ENCODE measurements at regions not wholly inside any gene's neighbourhood (a gene's known extent, or its start where the extent isn't known, plus 50 kb on each side); places are given as distances from the start of the nearest gene placed in this dataset.

DNA sequence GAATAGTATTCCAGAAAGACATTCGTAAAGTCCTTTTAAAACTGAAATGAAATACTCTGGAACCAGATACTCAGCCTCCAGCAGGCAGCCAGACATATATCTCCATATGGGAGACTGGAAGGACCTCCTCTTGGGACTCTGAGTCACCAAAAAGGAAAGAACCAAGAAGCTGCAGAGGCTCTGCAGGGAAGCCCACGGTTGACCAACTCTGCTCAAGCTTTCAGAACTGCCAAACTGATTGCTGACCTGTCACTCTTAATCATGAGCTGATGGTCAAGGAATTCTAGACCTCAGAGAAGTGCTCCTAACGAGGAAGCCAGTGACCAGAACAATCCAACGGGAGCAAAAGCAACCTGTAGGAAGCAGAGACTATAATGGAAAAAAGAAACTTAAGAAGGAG lies 434.7 kb downstream of the EIPR1 start:
- Mint-ChIP-seq H3K27me3 (peaks cover 3% of the 10 kb centered on the region), H3K4me1 (no peaks in the 10 kb centered on the region), H3K27ac (no peak overlapping the region), H3K4me3 (no peak overlapping the region), H3K9me3 (peaks cover 11% of the 10 kb centered on the region), H3K36me3 (no peaks in the 10 kb centered on the region)
- DNase-seq (ENCODE audit: low spot score in 2 of 2) (no peak), ATAC-seq (ENCODE audit: low read depth) (no peak)

DNA sequence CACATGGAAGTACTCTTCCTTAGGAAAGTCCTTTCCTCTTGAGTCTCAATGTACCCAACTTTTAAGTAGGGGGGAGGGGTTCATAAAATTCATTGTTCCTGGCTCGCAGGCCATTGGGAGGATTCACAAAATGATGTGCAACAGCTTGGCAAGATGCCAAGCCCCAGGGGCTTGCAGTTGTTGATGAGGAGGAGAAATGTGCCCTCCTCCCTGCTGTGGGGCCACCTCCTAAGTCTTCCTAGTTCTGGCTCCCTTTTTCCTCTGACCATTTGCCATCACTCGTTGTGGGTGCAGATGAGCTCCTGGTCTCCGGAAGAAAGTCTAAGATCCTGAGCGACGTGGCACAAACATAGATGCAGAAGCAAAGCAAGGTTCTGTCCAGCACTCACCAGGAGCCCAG lies 435.4 kb downstream of the EIPR1 start:
- no peak for ATAC-seq (ENCODE audit: low read depth)
- Mint-ChIP-seq H3K36me3 (no peaks in the 10 kb centered on the region), H3K27me3 (peaks cover 3% of the 10 kb centered on the region), H3K4me1 (no peaks in the 10 kb centered on the region), H3K9me3 (peaks cover 13% of the 10 kb centered on the region), H3K27ac (no peak overlapping the region), H3K4me3 (no peak overlapping the region)
- no peak for DNase-seq (ENCODE audit: low spot score in 2 of 2)

DNA sequence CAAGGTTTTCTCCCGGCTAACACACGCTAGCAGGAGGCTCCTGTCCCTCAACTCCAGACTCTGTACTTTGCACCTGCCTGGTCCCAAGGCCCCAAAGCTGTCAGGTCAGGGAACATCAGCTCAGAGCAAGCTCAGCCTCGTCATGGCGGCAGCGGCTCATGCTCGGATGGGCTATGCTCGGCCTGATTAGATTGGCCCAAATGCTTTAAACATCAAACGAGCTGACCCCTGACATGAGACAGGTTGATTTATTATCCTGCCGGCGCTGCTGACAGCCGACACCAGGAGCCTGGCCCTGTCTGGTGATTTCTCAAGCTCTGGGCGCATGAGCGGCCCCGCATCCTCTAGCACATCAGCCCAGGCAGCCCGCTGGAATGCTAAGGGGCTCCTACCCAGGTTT lies 436.4 kb downstream of the EIPR1 start:
- Mint-ChIP-seq H3K4me3 (no peak overlapping the region), H3K27me3 (peaks cover 3% of the 10 kb centered on the region), H3K36me3 (peaks cover 6% of the 10 kb centered on the region), H3K27ac (no peak overlapping the region), H3K9me3 (peaks cover 23% of the 10 kb centered on the region), H3K4me1 (no peaks in the 10 kb centered on the region)
- DNase-seq (ENCODE audit: low spot score in 2 of 2) (no peak), ATAC-seq (ENCODE audit: low read depth) (no peak)

DNA sequence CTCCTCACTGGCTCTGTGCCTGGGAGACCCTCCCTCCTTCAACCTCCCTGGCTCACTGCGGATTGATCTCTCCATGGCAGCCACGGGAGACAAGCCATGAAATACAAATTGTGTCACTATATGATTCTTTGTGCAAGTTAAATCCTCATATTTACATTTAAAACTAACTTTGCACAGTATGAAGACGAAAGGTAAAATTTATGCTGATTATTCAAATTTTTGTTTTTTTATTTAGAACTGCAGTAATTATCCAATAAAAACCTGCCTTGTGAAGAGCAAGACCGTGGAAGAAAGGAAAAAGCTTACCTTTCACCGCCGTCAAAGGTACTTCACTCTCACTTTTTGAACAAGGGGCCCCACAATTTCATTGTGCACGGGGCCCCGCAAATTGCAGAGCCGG lies 436.9 kb downstream of the EIPR1 start:
- no peak overlapping the region for H3K4me3 Mint-ChIP-seq
- no peaks in the 10 kb centered on the region for H3K4me1 Mint-ChIP-seq
- peaks cover 3% of the 10 kb centered on the region for H3K27me3 Mint-ChIP-seq
- H3K9me3 Mint-ChIP-seq, result peaks cover 21% of the 10 kb centered on the region
- peaks cover 6% of the 10 kb centered on the region for H3K36me3 Mint-ChIP-seq
- ATAC-seq (ENCODE audit: low read depth) (no peak), DNase-seq (ENCODE audit: low spot score in 2 of 2) (no peak)
- H3K27ac Mint-ChIP-seq, result no peak overlapping the region

DNA sequence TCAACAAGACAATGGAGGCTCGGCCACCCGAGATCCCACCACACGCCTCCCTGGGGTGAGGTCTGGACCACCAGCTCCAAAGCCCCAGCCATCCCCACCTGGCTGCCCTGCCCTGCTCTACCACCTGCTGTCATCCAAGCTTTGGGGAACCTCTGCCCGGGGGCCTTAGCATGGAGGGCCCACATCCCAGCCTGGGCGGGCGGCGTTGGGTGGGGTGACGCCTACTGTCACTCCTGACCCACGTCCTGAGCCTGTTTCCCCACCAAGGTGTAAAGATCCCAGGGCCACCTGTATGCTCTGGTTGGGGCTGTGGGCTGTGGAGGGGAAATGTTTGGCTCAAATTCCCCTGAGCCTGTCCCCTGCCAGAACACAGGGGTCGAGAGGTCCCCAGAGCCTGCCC lies 437.6 kb downstream of the EIPR1 start:
- H3K4me3 Mint-ChIP-seq, result no peak overlapping the region
- H3K36me3 Mint-ChIP-seq, result peaks cover 6% of the 10 kb centered on the region
- peaks cover 20% of the 10 kb centered on the region for H3K9me3 Mint-ChIP-seq
- H3K27me3 Mint-ChIP-seq, result peaks cover 3% of the 10 kb centered on the region
- no peak for ATAC-seq (ENCODE audit: low read depth)
- DNase-seq (ENCODE audit: low spot score in 2 of 2), result no peak
- H3K27ac Mint-ChIP-seq, result no peak overlapping the region
- H3K4me1 Mint-ChIP-seq, result no peaks in the 10 kb centered on the region

DNA sequence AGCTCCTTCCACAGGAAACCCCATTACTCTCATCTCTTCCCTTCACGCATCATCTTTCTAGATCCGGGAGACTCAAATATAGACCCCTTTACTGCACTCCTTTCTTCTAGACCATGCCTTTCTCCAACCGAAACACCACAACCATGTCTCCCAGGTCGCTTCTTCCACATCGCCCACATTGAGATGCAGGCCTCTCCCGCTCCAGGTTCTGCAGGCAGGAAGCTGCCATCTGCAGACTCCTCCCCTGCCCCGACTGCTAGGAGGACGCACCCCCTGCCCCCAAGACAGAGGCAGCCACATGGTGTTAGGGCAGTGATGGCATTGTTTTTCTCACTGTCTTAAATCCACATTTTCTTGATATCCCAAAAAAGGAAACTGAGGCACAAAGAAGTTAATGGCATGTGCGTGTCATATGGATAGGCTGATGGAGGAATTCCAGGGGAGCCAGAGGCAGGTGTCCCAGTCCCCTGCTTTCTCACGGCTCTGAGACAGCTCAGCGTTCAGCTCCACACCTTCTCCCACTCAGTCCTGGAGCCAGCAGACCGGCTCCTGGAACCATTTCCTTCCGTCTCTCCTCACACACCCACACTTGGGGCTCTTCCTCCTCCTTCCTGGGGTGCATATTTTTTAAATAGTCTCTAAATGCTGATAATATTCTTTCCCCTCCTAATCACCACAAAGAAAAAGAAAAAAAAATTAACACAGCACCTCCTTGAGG lies 438.4 kb downstream of the EIPR1 start:
- Mint-ChIP-seq H3K27me3 (peaks cover 3% of the 10 kb centered on the region), H3K27ac (no peak overlapping the region), H3K4me3 (no peak overlapping the region), H3K36me3 (peaks cover 6% of the 10 kb centered on the region), H3K4me1 (no peaks in the 10 kb centered on the region), H3K9me3 (peaks cover 20% of the 10 kb centered on the region)
- ATAC-seq (ENCODE audit: low read depth) (no peak), DNase-seq (ENCODE audit: low spot score in 2 of 2) (no peak)

DNA sequence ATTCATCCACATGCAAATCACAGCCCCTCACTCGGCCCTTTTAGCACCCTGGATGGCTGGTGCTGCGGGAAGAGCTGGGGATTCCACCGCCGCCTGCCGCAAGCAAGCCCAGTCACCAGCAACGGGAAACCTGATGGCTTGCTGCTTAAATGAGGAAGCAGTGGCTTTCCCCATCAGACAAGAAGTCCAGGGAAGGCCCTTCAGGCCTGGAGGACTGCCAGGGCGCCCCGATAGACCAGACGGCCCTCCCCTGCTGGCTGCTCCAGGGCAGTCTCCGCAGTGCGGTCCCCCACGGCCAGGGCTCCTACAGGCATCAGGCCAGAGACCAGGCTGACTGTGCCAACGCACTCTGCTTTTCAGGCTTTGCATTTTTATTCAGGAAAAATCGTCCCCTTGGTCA lies 439.1 kb downstream of the EIPR1 start:
- ATAC-seq (ENCODE audit: low read depth) (no peak), DNase-seq (ENCODE audit: low spot score in 2 of 2) (no peak)
- Mint-ChIP-seq H3K27me3 (peaks cover 3% of the 10 kb centered on the region), H3K4me3 (no peak overlapping the region), H3K4me1 (no peaks in the 10 kb centered on the region), H3K27ac (no peak overlapping the region), H3K9me3 (peaks cover 15% of the 10 kb centered on the region), H3K36me3 (peaks cover 6% of the 10 kb centered on the region)

DNA sequence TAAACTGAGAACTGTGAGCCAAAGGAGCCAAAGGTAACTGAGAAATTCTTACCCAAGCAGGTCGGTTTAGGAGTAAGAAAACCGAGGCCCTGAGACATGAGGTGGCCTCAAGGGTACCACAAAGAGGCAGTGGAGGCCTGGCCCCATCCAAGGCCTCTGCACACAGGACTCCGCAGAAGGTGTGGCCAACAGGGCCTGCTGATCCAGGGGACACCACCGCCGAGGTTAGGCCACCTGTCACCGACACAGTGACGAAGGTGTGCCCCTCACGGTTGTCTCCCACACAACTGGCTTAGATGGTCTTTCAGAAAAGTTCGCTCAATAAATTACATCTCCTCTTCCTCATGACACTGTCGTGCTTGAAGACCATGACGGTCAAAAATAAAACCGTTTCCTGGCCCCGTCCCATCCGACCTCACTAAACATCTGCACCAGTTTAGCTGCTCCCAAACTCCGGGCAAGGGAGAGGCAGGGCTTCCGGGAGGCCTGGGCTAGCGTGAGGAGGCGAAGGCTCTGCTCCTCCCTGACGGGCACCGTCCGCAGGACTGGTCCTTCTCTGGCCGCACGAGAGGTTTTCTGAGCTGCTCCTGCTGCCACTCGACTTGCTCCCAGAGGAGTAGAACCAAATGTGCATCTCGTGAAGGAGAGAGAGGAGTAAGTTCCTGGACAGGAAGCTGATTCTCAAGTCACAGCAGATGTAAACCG lies 442.0 kb downstream of the EIPR1 start:
- H3K4me1 Mint-ChIP-seq, result no peaks in the 10 kb centered on the region
- peaks cover 2% of the 10 kb centered on the region for H3K27me3 Mint-ChIP-seq
- H3K4me3 Mint-ChIP-seq, result no peak overlapping the region
- no peak overlapping the region for H3K27ac Mint-ChIP-seq
- no peak for ATAC-seq (ENCODE audit: low read depth)
- peaks cover 6% of the 10 kb centered on the region for H3K36me3 Mint-ChIP-seq
- DNase-seq (ENCODE audit: low spot score in 2 of 2), result no peak
- peaks cover 15% of the 10 kb centered on the region for H3K9me3 Mint-ChIP-seq

DNA sequence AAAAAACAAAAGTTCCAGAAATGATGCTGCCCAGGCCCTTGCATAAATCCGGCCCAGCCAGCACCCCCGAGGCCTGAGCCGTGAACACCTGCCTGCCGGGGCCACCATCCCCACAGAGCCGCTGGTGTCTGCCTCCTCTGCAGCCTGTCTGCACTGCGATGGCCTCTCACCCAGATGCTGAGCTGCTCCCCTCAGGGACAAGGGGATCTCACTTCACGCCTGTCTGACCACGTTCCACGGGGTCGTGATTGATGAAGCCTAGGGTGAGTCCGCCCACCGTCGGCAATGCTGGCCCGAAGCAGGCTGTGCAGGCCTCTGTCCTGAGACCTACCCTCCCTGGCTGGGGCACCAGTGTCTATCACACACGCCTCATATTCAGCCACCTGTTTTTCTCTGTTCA lies 444.2 kb downstream of the EIPR1 start:
- H3K9me3 Mint-ChIP-seq, result peaks cover 24% of the 10 kb centered on the region
- no peaks in the 10 kb centered on the region for H3K4me1 Mint-ChIP-seq
- H3K4me3 Mint-ChIP-seq, result no peak overlapping the region
- peaks cover 6% of the 10 kb centered on the region for H3K36me3 Mint-ChIP-seq
- H3K27me3 Mint-ChIP-seq, result peaks cover 1% of the 10 kb centered on the region
- no peak for ATAC-seq (ENCODE audit: low read depth)
- DNase-seq (ENCODE audit: low spot score in 2 of 2), result no peak
- no peak overlapping the region for H3K27ac Mint-ChIP-seq

DNA sequence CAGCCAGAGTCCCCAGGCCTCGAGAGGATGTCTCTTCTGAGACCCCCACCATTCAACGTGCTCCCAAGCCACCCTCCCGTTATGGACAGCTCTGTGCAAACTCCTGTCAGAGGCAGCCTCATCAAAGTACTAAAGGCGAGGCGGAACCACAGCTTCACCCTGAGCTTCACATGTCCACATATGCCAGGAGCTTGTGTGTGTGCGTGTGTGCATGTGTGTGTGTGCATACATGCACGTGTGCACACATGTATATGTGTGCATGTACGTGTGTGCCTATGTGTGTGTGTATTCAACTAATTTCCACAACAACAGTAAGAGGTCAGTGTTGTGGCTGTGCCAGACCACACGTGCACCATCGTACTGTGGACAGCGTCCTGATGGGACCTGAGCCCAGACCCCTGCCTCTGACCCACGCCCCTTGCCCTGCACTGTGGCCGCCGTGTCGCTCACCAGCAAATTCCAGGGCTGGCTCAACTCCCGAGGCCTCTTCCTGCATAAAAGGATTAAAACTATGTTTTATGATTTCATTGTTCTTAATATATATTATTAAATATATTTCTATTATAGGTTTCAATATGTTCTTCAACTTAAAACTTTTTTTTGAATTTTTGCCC lies 444.8 kb downstream of the EIPR1 start:
- Mint-ChIP-seq H3K9me3 (peaks cover 20% of the 10 kb centered on the region), H3K4me1 (no peaks in the 10 kb centered on the region), H3K36me3 (peaks cover 6% of the 10 kb centered on the region), H3K4me3 (no peak overlapping the region), H3K27ac (no peak overlapping the region), H3K27me3 (no peaks in the 10 kb centered on the region)
- ATAC-seq (ENCODE audit: low read depth) (no peak), DNase-seq (ENCODE audit: low spot score in 2 of 2) (no peak)

DNA sequence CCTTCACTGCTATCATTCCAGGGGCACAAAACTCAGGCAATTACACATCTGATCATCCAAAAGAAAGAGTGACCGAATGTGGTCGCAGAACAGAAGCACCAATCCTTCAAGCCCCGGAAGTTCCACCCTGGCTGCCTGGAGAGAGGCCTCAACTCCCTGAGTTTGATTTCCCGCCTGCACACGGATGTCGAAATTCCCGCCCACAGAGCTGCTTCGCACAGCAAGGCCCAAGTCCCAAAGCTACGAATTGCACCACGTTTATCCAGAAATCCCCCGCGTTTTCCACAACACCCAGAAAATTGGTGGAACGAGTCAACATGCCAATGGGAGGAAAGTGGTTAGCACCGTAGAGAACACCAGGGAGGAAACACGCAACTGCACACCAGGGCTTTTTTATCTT lies 445.4 kb downstream of the EIPR1 start:
- Mint-ChIP-seq H3K9me3 (peaks cover 18% of the 10 kb centered on the region), H3K27me3 (no peaks in the 10 kb centered on the region), H3K27ac (no peak overlapping the region), H3K4me3 (no peak overlapping the region), H3K4me1 (no peaks in the 10 kb centered on the region), H3K36me3 (peaks cover 6% of the 10 kb centered on the region)
- no peak for DNase-seq (ENCODE audit: low spot score in 2 of 2)
- ATAC-seq (ENCODE audit: low read depth), result no peak

DNA sequence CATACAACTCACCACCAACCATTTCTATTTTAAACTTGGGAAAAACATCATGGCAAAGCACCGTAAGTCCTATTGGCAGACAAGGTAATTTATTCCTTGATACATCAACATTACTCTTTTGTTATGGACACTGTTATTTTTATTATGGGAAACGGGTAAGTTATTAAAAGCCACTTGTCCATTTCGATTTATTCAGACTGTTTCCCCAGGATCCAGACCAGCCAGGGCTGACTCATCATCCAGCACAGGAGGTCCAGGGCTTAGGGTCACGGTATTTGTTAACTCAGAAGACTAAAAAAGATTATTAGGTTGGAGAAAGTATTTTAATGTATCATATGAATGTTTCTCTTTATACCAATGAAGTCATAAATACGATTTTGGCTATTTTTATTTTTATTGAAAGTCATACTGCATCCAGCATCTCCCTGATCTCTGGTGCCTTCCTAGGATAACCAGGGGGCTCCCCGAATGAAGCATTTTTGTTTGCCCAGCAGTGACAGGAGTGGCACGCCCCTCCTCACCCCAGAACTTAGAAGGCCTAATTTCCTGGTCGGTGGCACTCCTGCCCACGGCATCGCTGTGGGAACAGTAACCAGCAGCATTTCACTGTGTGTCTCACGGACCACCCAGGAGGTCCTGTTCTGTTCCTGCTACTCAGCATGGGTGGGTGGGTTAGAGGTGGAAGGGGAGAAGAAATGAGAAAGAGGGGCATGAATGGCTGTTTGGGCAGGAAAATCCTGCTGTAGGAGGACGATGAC lies 446.1 kb downstream of the EIPR1 start:
- Mint-ChIP-seq H3K9me3 (peaks cover 11% of the 10 kb centered on the region), H3K36me3 (peaks cover 2% of the 10 kb centered on the region), H3K27me3 (no peaks in the 10 kb centered on the region), H3K27ac (no peak overlapping the region), H3K4me1 (peaks cover 2% of the 10 kb centered on the region), H3K4me3 (no peak overlapping the region)
- ATAC-seq (ENCODE audit: low read depth) (no peak), DNase-seq (ENCODE audit: low spot score in 2 of 2) (no peak)

DNA sequence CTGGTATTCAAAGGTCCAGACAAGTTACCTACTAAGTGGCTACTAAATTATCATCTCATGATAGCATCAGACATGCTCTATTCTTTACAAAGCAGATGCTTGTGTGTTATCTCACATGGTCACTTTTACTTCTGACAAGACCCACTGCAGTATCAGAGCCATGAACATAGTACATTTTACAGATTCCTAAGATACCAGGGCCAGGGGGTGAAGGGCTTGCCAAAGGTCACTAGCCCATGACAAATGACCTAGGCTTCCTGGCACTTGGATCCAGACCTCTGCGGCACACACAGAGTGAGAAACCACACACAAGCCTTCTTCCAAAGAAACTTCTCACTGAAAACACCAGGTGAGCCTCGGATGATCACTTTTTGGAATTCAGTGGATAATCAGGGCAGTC lies 446.8 kb downstream of the EIPR1 start:
- ATAC-seq (ENCODE audit: low read depth) (no peak), DNase-seq (ENCODE audit: low spot score in 2 of 2) (no peak)
- peaks cover 9% of the 10 kb centered on the region for H3K9me3 Mint-ChIP-seq
- no peak overlapping the region for H3K27ac Mint-ChIP-seq
- H3K4me1 Mint-ChIP-seq, result peaks cover 2% of the 10 kb centered on the region
- no peaks in the 10 kb centered on the region for H3K27me3 Mint-ChIP-seq
- no peaks in the 10 kb centered on the region for H3K36me3 Mint-ChIP-seq
- no peak overlapping the region for H3K4me3 Mint-ChIP-seq

DNA sequence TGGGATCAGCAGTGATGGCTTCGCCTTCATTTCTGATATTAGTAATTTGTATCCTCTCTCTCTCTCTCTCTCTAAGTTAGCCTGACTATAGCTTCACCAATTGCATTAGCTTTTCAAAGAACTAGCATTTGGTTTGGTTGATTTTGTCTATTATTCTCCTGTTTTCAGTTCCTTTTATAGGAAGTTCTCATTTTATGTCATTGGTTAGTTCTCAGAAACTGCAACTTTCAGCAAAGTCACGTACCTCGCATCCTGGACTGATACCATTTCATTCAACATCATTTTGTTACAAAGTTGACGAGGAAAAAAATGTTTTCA lies 450.8 kb downstream of the EIPR1 start:
- no peak overlapping the region for H3K4me3 Mint-ChIP-seq
- no peak for DNase-seq (ENCODE audit: low spot score in 2 of 2)
- no peak for ATAC-seq (ENCODE audit: low read depth)

More for the DNA sequence above, 450.8 kb downstream of the EIPR1 start:
- peaks cover 9% of the 10 kb centered on the region for H3K9me3 Mint-ChIP-seq
- H3K36me3 Mint-ChIP-seq, result no peaks in the 10 kb centered on the region
- H3K4me1 Mint-ChIP-seq, result peaks cover 2% of the 10 kb centered on the region
- no peak overlapping the region for H3K27ac Mint-ChIP-seq
- no peaks in the 10 kb centered on the region for H3K27me3 Mint-ChIP-seq
